IPS-NIHi7 (cell line): ENCODE measurements at regions not wholly inside any gene's neighbourhood (a gene's known extent, or its start where the extent isn't known, plus 50 kb on each side); places are given as distances from the start of the nearest gene placed in this dataset.
"Not testable (repeated sequence)": the region's sequence is repeated elsewhere in the genome, so short reads cannot be mapped to it uniquely, and the experiment has no call there.

Source experiments
- DNase-seq: peaks from one replicate; pipeline ENCODE4 v3.0.0; 2012; ENCODE audit warnings: mixed read lengths; ENCODE audit errors: extremely low spot score

DNA sequence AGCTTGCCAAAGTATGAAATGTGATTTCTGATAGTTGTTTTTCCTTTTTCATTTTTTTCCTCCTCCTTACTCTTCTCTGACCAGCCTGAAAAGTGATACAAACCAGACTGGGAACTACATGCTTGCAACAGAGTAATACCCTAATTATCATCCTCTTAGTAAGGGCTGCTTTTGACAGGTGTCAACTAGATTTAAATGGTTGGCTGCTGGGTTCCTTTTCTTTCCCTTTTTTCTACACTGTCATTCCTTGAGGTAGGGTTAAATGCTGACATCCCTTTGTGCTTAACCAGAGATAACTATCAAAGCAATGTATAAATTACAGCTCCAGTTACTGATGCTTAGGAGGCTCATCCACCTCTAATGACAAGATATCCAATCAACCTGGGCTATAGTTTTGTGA is 598.8 kb downstream of the TTLL7 start:
- not testable (repeated sequence) for DNase-seq

DNA sequence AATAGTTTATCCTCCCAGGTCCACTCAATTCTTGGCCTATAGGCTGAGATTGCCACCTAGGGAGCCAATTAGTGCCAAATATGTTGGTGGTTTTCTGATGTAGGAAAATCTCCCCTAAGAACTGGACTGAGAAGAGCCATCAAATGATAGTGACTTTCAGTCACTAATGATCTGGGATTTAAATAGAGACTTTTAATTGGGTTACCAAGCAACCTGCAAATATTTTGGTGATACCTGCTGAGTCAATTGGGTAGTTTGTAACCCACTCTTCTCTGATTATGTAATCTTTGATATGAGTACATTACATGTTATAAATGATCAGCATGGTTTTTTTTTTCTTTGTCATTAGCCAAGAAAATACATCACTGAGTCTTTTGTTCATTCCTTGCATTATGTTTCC is 600.8 kb downstream of the TTLL7 start:
- not testable (repeated sequence) for DNase-seq

DNA sequence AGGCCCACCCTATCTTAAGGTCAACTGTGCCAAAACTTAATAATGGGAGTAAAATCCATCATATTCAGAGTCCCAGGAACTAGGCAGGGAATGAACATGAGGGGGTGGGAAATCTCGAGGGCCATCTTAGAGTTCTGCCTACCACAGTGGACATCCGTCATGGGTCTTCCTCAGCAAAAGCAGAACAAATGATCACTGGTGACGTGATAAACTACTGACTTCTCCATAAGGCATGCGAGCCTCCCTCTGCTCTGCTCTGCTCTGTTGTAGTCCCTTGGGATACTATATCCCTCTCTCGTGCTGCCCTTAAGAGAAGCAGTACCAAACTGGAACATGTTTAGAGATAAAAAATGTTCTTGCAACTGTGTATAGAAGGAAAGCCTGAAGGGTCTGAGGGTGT is 603.8 kb downstream of the TTLL7 start:
- DNase-seq = not testable (repeated sequence)

DNA sequence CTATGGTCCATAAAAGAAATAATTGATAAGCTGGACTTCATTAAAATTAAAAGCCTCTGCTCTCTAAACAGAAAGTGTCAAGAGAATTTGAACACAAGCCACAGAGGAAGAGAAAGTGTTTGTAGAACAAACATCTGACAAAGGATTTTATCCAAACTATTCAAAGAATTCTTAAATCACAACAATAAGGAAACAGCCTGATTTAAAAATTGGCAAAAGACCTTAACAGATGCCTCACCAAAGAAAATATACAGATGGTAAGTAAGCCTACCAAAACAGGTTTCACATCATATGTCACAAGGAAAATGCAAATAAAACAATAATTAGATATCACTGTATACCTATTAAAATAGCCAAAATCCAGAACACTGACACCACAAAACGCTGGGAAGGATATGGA is 612.0 kb downstream of the TTLL7 start:
- DNase-seq = not testable (repeated sequence)

DNA sequence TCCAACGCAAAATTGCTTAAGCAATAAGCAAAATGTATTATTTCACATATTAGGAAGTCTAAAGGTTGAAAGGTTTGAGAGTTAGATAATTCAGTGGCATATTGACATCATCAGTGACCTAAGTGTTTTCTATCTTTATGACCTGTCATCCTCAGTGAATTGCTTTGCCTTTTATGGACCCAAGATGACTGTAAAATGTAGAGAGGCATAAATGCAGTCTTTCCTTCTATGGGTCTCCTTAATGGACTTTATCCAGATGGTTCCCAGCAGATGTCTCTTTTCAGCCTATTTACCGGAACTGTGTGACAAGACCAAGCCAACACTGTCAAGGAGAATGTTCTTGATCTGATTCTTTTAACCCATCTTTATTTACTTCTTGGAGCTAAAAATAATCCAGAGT is 615.8 kb downstream of the TTLL7 start:
- DNase-seq = not testable (repeated sequence)

DNA sequence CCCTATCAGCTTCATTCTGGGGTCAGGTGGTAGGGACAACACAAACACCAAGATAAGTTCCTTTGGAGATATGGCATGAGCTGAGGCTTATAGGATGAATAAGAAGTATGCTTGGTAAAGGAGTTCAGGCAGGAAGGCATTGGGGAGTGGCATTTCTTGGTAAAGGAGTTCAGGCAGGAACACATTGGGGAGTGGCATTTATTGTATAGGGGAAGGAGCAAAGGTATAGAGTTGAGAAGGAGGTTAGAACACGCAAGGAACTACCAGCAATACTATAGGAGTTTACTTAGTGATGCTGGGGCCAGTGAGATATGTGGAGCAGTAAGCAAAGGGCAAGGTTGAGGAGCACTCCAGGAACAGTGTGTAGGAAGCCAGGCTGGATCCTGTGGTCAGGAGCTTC is 625.9 kb downstream of the TTLL7 start:
- not testable (repeated sequence) for DNase-seq

DNA sequence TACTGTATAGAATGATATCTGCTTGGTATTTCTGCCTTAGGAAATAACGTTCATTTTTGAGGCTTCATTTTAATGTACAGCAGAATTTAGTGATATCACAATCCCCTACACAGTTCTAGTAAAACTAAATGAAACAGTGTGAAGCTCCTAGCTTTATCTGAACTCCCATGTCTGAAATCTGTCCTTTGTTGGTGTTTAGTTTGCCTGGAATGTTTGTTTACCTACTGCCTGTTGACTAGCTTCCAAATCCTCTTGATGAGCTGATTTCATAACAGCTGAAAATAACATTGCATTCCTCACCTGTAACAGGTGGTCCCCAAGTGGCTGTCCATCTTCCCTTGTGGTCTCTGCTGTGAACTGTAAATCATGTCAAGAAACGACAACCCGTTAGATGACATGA is 629.1 kb downstream of the TTLL7 start:
- DNase-seq = not testable (repeated sequence)

DNA sequence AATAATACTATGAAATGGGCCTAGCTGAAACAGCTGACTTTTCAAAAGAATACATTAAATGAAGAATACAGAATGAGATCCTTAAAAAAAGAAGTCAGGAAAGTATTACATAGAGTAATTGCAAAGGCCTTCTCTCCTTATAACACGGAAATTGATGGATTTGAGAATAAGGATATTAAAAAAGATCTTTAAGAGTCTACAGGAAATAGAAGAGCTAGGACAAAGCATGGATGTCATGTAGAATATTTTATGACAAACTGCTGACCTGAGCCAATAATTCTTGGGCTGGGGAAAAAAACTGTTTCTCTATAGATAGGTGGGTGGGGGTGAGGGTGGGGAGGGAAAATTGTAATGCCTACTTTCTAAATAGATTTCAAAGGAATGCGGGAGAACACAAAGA is 633.6 kb downstream of the TTLL7 start:
- not testable (repeated sequence) for DNase-seq

DNA sequence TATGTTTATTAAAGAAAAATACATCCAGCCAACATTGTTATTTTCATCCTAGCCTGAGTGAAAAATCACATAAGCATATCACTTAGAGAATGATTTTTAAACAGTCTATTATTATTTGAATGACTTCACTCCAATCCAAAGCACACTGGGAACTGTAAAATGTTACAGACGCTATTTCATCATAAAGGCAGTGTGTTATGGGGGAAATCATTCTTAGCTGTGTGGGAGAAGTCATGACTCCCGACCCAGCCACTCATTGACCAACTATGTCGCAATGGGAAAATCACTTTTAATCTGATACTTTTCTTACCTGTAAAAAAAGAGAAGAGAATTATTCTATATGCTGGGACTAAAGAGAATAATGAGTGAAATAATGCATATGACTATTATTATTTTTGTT is 653.6 kb downstream of the TTLL7 start:
- not testable (repeated sequence) for DNase-seq

DNA sequence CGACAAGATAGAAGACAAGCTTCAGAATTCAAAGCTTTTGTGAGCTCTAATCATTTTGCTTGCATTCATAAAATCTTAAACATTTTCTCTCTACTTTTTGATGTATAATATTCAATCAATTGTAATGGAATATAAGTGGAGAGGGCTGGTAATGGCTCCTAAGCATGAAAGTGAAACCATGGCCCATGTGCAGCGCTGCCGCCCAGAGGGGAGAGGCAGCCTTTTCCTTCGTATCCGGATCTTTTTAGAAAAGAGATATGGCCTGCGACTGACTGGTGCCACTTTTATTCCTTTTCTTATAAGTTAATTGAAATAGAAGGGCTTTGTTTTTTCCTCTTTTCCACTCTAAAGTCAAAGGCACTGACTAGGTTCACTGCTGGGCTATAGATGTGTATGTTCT is 655.2 kb downstream of the TTLL7 start:
- not testable (repeated sequence) for DNase-seq

DNA sequence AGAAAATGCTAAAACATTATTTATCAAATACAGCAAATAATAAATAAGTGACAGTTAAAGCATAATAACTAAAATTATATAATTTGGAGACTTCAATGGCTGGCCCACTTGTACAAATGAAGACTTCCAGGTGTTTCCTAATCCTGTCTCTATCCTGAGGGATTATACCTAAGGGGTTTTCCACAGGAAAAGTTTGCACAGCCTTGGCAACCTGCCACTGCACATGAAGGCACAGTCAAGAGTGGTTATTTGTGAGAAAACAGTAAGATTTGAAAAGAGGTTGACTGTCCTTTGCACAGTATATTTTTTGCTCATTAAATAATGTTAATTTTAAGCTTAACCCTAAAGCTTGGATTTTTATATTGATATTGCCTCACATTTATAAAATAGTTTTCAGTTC is 655.9 kb downstream of the TTLL7 start:
- DNase-seq = not testable (repeated sequence)

DNA sequence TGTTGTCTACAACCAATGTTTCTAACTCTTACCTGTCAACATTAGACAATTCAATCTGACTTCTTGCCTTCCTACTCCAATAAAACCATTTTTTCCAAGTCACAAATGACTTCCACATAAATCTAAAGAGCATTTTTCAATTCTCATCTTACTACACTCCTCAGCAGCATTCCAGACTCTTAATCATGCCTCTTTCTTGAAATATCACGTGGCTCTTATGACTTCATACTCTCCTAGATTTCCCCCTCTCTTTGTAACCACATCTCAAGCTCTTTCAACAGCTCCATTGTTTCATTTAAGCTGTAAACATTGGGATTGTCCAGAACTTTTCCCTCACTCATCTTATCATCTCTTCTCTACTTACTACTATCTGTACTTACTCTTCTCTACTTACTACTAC is 666.6 kb downstream of the TTLL7 start:
- DNase-seq = not testable (repeated sequence)

DNA sequence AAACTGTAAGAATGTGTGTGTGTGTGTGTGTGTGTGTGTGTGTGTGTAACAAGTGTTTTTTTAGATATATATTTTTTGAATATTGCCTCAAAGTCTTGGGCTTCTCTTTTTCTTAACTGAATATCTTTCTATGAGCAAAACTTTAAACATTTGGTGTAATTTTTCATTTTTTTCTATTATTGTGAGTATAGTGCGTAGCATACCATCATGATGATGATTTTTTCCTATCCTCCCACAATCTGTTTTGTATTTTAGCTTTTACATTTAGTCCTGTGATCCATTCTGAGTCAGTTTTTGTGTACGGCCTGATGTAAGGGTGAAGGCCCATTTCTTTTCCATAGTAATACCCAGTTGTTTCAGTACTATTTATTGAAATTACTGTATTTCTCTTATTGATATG is 680.6 kb downstream of the TTLL7 start:
- no peak for DNase-seq

DNA sequence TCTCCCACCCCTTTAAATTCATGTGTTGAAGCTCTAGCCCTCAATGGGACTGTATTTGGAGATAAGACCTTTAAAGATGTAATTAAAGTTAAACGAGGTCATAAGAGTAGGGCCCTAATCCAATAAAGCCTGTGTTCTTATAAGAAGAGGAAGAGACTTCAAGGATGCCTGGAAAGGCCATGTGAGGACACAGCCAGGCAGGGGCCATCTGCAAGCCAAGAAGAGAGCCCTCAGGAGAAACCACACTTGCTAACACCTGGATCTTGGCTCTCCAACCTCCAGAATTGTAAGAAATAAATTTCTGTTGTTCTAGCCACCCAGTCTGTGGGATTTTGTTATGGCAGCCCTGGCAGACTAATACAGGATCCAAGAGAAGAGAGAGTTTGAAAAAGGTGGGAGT is 683.5 kb downstream of the TTLL7 start:
- not testable (repeated sequence) for DNase-seq

DNA sequence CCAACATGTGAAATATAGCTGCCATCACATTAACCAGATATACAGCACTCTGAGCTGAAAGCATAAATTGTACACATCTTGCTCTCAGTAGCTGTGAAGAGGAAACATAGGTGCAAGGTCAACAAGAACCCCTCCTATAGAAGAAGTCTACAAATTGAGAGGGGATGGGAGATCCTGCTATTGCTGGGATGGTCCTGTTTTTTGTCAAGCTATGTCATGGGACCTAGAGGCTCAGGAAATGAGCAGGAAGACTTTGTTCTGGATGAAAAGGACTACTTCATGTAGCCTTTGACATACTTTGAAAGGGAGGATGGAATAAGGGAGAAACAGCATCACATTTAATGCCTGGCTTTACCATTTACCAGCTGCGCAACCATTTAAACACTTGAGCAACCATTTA is 688.8 kb downstream of the TTLL7 start:
- DNase-seq = not testable (repeated sequence)

DNA sequence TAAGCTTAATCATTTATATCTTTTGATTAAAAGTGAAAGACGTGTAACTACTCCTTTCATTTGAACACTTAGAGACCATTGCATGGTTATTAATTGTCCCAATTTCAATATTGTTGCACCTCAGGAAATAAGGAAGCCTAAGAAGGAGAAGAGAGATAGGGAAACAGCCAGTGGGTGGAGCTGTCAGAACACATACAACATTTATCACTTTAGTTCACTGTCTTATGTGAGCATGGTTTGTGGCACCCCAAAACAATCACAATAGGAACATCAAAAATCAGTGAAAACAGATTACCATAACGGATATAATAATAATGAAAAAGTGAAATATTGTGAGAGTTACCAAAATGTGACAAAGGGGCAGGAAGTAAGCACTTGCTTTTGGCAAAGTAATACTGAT is 689.9 kb downstream of the TTLL7 start:
- not testable (repeated sequence) for DNase-seq

DNA sequence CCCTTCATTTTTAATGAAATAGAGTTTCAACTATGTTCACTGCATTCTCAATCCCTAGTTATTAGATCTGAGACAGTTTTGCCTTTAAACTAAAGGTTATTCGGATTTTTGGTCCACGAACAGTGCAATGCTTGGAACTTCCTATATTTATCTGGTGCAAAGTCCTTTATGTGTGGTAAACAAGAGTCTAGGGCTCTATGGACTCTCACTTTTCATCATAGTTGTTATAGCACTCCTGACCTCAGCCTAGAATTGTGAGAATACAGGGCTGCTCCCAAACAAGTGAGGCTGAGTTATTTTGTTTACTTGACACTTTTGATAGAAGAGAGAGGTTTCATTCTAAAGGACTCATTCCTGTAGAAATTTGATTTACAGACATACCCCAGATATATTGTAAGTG is 692.1 kb downstream of the TTLL7 start:
- not testable (repeated sequence) for DNase-seq

DNA sequence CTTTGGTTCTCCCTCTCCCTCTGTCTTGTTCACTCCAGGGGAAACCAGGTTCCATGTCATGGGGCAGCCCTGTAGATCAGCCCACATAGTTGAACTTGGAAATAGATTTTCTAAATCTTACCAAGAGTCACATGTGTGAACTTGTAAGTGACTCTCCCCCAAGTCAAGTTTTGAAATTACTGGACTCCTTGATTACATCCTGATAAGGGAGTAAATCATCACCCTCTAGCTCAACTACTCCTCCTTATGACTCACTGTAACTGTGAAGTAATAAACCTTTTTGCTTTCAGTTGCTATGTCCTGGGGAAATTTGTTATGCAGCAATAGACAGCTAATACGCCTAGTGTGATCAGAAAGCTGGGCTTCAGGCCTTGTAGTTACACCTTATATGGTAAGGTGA is 703.3 kb downstream of the TTLL7 start:
- DNase-seq = not testable (repeated sequence)

DNA sequence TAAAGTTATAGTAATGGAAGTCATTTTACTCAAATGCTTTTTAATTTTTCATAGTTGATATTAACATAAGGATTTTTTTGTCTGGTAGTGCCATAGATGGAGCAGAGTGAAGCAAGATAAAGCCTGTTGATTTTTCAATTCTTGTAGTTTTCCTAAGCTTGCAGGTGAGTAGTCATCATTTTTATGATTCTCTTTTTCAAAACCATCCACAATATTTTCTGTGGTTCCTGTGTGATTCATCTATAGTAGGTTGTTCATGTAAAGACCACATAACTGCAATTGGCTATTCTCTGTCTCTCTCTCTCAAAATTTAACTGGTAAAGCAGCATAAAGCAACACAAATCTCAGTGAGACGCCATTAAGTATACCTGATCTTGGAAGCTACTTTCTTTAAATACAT is 711.5 kb downstream of the TTLL7 start:
- DNase-seq = not testable (repeated sequence)

DNA sequence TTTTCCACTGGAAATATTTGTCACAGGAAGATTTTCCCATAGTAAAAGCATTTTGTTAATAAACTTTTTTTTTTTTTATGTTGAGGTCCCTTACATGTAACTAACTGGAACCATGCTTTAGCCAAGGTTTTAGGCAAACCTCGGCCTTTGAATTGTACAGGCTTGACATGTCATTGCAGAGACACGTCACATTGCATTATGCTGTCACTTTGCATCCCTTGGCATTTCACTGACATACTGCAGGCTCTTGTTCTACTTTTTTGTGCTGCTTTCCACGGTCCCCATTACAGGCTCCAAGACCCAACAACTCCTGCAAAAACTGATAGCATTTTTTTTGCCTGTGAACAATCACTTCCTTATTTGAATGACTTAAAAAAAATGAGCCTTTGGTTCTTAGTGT is 724.3 kb downstream of the TTLL7 start:
- DNase-seq = not testable (repeated sequence)

DNA sequence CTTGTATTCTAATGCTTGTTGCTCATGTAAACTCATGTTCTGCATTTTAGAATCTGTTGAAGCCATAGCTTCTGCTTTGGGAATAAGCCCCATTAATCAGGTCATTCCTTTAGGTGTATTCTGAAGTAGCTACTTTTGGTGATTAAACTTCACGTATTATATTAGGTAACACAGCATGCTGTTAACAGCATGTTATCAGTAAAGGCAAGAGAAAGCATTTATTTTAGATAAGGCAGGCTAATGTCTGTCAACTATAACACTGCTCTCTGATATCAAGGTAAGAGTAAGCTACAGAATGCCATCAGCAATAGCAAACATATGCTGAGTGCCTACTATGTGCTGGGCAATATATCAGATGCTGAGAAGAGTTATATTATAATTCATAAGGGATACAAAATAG is 726.4 kb downstream of the TTLL7 start:
- DNase-seq = not testable (repeated sequence)

DNA sequence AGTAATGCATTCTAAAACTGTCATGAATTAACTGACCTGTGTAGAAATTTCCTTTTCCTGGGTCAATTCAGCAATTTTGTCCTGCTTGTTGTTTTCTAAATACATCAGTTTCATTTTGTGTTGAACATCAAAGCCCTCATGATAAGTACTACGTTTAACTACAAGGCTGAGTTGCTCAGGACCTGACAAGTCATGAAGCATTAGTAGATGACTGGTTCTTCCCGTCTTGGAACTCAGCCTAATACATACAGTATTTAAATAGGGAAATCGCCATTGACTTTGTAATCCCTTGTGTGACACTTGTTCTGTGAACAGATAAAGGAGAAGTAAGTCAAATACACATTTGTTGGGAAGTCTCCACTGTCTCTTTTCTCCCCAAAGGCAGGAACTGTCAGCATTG is 727.1 kb downstream of the TTLL7 start:
- DNase-seq = not testable (repeated sequence)

DNA sequence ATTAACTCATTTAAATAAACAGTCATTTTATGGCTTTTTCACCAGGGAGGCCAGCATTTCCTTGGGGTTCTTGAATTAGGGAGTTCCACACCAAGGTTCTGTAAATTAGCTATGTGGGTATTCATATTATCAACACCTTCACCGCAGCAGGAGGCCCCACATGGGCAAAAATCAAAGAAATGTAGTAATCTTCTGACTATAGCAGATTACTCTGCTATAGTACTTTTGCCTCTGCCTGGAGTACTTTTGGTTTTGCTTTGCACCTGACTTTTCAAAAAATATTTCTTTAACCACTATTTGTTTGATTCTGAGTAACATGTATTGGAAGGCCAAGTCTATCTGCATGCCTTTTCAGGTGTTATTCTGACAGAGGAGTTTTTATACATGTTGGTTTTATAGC is 728.1 kb downstream of the TTLL7 start:
- DNase-seq = not testable (repeated sequence)

DNA sequence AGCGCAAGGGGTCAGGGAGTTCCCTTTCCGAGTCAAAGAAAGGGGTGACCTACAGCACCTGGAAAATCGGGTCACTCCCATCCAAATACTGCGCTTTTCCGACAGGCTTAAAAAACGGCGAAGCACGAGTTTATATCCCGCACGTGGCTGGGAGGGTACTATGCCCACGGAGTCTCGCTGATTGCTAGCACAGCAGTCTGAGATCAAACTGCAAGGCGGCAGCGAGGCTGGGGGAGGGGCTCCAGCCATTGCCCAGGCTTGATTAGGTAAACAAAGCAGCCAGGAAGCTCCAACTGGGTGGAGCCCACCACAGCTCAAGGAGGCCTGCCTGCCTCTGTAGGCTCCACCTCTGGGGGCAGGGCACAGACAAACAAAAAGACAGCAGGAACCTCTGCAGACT is 735.1 kb downstream of the TTLL7 start:
- DNase-seq = not testable (repeated sequence)

DNA sequence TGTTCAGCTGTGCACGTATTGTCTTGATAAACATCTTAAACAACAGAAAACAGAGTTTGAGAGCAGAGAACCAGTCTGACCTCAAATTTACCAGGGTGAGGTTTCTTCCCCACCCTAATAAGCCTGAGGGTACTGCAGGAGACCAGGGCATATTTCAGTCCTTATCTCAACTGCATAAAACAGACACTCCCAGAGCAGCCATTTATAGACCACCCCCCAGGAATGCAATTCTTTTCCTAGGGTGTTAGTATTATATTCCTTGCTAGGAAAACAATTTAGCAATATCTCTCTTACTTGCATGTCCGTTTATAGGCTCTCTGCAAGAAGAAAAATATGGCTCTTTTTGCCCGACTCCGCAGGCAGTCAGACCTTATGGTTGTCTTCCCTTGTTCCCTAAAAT is 747.2 kb downstream of the TTLL7 start:
- not testable (repeated sequence) for DNase-seq
